ENCODE measurements at regions not wholly inside any gene's neighbourhood (a gene's known extent, or its start where the extent isn't known, plus 50 kb on each side); places are given as distances from the start of the nearest gene placed in this dataset.

DNA sequence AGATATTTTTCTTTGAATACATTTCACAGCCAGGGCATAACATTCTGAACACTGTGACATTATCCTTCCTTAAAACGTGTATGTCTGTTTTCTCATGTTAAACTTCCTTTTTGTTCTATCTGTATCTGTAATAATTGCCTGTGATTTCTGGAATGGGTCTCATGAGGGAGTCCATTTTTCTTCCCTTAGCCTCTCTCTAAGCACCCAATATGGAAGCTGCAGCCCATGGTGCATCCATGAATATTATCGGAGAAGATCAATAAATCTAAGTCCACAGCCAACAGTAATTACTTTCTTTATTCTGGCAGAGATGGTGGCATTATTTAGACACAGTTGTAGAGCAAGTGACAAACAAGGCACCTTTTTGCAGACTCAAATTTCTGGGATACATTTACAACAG is 671.1 kb downstream of the TUSC7 start:
- WGBS = 70% methylated on average over 2 of the region's 2 CpGs
- no peak overlapping the region for H3K4me3 ChIP-seq
- no peak overlapping the region for H3K27ac ChIP-seq
- H3K9me3 ChIP-seq = no peaks in the 10 kb centered on the region
- DNase-seq (ENCODE audit: low spot score) = no peak
- no peaks in the 10 kb centered on the region for H3K27me3 ChIP-seq (replicated peaks; ENCODE audit: insufficient read depth)
- H3K4me1 ChIP-seq (replicated peaks) = no peaks in the 10 kb centered on the region
- intact Hi-C loops (cut with DNase I) = no loop called here
- no peak for TF ChIP-seq POLR2AphosphoS5 (IDR thresholded peaks at IDR 0.05)
- TF ChIP-seq, protein P1, sequence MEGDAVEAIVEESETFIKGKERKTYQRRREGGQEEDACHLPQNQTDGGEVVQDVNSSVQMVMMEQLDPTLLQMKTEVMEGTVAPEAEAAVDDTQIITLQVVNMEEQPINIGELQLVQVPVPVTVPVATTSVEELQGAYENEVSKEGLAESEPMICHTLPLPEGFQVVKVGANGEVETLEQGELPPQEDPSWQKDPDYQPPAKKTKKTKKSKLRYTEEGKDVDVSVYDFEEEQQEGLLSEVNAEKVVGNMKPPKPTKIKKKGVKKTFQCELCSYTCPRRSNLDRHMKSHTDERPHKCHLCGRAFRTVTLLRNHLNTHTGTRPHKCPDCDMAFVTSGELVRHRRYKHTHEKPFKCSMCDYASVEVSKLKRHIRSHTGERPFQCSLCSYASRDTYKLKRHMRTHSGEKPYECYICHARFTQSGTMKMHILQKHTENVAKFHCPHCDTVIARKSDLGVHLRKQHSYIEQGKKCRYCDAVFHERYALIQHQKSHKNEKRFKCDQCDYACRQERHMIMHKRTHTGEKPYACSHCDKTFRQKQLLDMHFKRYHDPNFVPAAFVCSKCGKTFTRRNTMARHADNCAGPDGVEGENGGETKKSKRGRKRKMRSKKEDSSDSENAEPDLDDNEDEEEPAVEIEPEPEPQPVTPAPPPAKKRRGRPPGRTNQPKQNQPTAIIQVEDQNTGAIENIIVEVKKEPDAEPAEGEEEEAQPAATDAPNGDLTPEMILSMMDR (IDR thresholded peaks at IDR 0.05) = no peak
- no peak for TF ChIP-seq POLR2A (IDR thresholded peaks at IDR 0.05)
- H3K36me3 ChIP-seq = no peaks in the 10 kb centered on the region

DNA sequence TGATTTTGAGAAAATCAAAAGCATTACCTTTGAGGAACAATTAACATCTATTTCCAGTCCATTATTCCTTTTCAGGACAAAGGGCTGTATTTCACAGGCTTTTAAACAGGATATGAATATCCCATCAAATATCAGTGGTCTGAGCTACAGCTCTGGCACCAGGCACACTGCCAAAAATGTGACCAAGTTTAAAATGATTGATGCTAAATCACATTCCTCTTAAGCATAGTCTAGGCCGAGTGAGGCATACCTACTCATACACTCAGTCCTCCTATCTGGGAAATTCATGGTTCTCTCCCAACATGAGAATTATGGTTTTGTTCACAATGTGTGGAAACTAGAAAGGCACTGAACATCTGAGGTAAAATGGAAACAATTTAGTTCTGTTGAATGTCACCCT is 683.5 kb downstream of the TUSC7 start:
- TF ChIP-seq, protein P1 (IDR thresholded peaks at IDR 0.05) = no peak
- no peak for TF ChIP-seq POLR2AphosphoS5 (IDR thresholded peaks at IDR 0.05)
- no peak for TF ChIP-seq POLR2A (IDR thresholded peaks at IDR 0.05)
- no peaks in the 10 kb centered on the region for H3K4me1 ChIP-seq (replicated peaks)
- 77% methylated on average over 1 of the region's 1 CpG for WGBS
- H3K9me3 ChIP-seq = no peaks in the 10 kb centered on the region
- no peaks in the 10 kb centered on the region for H3K36me3 ChIP-seq
- no peak for DNase-seq (ENCODE audit: low spot score)
- no peak overlapping the region for H3K4me3 ChIP-seq
- H3K27ac ChIP-seq = no peak overlapping the region
- no peaks in the 10 kb centered on the region for H3K27me3 ChIP-seq (replicated peaks; ENCODE audit: insufficient read depth)
- intact Hi-C loops (cut with DNase I) = no loop called here

DNA sequence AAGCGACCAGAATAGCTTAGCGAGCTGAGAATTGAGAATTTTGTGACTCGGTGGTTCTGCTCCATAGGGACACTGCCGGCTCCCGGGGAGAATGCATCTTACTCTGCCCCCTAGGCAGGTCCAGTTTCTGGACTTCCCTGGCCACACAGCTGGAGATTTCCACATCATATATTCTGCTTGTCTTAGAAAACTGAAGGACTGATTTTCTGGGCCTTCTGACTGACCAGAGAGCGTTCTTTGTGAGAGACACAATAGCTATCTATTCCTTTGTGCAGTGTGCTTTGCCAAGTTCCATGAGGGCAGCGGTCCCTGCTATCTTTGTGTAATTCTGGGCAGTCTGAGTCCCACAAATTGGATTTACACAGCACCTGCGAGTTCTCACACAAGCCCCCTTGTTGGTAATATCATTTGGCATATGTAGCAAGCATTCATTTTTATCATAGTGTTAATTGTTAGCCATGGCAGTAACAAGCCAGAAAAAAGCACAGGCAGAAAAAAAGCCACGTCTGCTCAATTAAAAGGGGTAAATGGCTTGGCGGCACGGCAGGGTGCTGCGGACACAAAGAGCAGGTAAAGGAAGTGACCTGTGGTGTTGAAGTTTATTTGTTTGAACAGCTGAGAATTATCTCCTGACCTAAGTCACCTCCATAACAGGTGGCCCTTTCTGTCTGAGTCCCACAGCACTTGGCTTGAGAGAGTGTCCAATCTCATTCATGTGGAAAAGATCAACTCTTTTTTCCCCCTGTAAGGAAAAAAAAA is 688.7 kb downstream of the TUSC7 start:
- Histone ChIP-seq H3K27me3 (replicated peaks; ENCODE audit: insufficient read depth) (no peaks in the 10 kb centered on the region), H3K4me3 (no peak overlapping the region), H3K27ac (no peak overlapping the region), H3K36me3 (no peaks in the 10 kb centered on the region), H3K4me1 (replicated peaks) (peaks cover 5% of the 10 kb centered on the region), H3K9me3 (no peaks in the 10 kb centered on the region)
- no peak for DNase-seq (ENCODE audit: low spot score)
- 77% methylated on average over 12 of the region's 12 CpGs for WGBS
- intact Hi-C loops (cut with DNase I) = no loop called here
- TF ChIP-seq, protein P1 (IDR thresholded peaks at IDR 0.05) = no peak
- TF ChIP-seq POLR2AphosphoS5 (IDR thresholded peaks at IDR 0.05) (no peak), POLR2A (IDR thresholded peaks at IDR 0.05) (no peak)

DNA sequence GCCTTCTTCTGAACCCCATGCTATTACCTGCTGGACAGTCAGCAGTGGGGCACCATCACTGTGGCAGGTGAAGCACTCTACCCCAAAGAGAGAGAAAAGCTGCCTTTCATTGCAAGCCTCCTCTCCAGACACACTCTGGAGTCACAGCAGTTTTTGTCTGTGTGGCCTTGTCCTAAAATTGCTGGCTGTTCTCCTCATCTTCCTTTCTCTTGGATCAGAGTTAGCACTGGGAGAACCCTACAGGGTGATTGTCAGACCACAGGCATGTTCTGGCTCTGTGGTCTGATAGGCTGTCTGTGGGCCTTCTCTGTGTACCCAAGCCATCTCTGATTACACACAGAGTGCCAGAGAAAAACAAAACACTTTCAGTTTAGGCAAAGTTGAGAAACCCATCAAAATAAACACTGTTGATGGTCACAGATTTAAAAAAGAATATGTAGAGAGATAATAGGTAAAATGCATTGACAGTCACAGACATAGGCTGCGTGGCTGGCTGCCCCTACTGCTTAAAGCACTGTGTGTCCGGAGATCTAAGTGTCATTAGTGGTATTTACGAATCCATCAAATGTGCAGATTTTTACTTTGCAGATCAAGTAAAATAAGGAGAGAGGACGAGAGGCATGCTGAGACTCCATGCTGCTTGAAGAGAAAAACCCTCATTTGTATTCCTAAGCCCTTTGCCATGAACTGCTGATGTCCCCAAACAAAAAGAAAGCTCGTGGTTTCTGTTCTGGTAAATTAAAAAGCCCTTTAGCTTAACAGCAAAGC is 689.9 kb downstream of the TUSC7 start:
- TF ChIP-seq POLR2A (IDR thresholded peaks at IDR 0.05) (no peak), POLR2AphosphoS5 (IDR thresholded peaks at IDR 0.05) (peak; percentile 15)
- Histone ChIP-seq H3K27me3 (replicated peaks; ENCODE audit: insufficient read depth) (no peaks in the 10 kb centered on the region), H3K36me3 (no peaks in the 10 kb centered on the region), H3K9me3 (no peaks in the 10 kb centered on the region), H3K4me1 (replicated peaks) (peaks cover 10% of the 10 kb centered on the region), H3K27ac (no peak overlapping the region), H3K4me3 (no peak overlapping the region)
- WGBS = 41% methylated on average over 5 of the region's 5 CpGs
- peak; percentile 11 for DNase-seq (ENCODE audit: low spot score)
- intact Hi-C loops (cut with DNase I) = no loop called here

DNA sequence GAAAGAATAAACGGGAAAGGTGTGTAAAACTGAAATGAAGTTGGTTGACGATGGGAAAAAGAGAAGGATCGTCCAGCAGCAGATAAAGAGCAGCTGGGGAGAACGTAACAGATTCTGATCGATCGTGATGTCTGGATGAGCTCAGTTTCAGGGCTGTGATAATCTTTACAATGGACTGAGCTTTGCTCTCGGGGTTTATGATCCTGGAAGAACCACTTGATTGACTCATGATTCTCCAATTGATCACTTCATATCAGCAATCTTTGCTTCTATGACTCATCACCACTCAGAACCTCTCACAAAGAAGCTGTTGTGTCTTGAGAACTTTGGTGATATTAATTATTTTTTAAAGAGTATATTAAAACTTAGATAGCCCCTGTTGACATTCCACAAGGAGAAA is 690.7 kb downstream of the TUSC7 start:
- no peak for DNase-seq (ENCODE audit: low spot score)
- Histone ChIP-seq H3K4me3 (no peak overlapping the region), H3K27ac (no peak overlapping the region), H3K27me3 (replicated peaks; ENCODE audit: insufficient read depth) (no peaks in the 10 kb centered on the region), H3K36me3 (no peaks in the 10 kb centered on the region), H3K9me3 (no peaks in the 10 kb centered on the region), H3K4me1 (replicated peaks) (peaks cover 10% of the 10 kb centered on the region)
- TF ChIP-seq POLR2A (IDR thresholded peaks at IDR 0.05) (no peak), POLR2AphosphoS5 (IDR thresholded peaks at IDR 0.05) (no peak)
- TF ChIP-seq, protein P1 (IDR thresholded peaks at IDR 0.05) = no peak
- intact Hi-C loops (cut with DNase I) = no loop called here
- 90% methylated on average over 7 of the region's 7 CpGs for WGBS

All from prostate gland (tissue), 2 donors.